Lower leg skin (tissue), 3 donors: ENCODE measurements at regions not wholly inside any gene's neighbourhood (a gene's known extent, or its start where the extent isn't known, plus 50 kb on each side); places are given as distances from the start of the nearest gene placed in this dataset.

Experiments used
- POLR2A ChIP-seq, 2 donors: fragments of 450-650 bp; IDR thresholded peaks; one replicate each; pipeline ENCODE4 v1.6.1; 2016 to 2017; ENCODE audit warnings: antibody characterized with exemption in 2 of 2, mild to moderate bottlenecking in 1 of 2, moderate library complexity in 1 of 2
- TF ChIP-seq, protein P1 (sequence below), 3 donors: fragments of 450-650 bp; IDR thresholded peaks; one replicate each; pipeline ENCODE4 v1.5.1; 2016; ENCODE audit warnings: antibody characterized with exemption in 3 of 3, mild to moderate bottlenecking in 3 of 3, moderate library complexity in 2 of 3

- TF ChIP-seq, protein P1, sequence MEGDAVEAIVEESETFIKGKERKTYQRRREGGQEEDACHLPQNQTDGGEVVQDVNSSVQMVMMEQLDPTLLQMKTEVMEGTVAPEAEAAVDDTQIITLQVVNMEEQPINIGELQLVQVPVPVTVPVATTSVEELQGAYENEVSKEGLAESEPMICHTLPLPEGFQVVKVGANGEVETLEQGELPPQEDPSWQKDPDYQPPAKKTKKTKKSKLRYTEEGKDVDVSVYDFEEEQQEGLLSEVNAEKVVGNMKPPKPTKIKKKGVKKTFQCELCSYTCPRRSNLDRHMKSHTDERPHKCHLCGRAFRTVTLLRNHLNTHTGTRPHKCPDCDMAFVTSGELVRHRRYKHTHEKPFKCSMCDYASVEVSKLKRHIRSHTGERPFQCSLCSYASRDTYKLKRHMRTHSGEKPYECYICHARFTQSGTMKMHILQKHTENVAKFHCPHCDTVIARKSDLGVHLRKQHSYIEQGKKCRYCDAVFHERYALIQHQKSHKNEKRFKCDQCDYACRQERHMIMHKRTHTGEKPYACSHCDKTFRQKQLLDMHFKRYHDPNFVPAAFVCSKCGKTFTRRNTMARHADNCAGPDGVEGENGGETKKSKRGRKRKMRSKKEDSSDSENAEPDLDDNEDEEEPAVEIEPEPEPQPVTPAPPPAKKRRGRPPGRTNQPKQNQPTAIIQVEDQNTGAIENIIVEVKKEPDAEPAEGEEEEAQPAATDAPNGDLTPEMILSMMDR (IDR thresholded peaks at IDR 0.05): no peak
- no peak for TF ChIP-seq POLR2A (IDR thresholded peaks at IDR 0.05)
Observed at GRCh38 chrX:39624166-39624565, 473.6 kb downstream of the BCOR start.
